Germinal center (tissue), 1 donor: ENCODE measurements at regions not wholly inside any gene's neighbourhood (a gene's known extent, or its start where the extent isn't known, plus 50 kb on each side); places are given as distances from the start of the nearest gene placed in this dataset.

ENCODE experiments used
- DNase-seq: peaks from one replicate; pipeline ENCODE4 v3.0.0; 2012; ENCODE audit warnings: mixed read lengths, low spot score

DNA sequence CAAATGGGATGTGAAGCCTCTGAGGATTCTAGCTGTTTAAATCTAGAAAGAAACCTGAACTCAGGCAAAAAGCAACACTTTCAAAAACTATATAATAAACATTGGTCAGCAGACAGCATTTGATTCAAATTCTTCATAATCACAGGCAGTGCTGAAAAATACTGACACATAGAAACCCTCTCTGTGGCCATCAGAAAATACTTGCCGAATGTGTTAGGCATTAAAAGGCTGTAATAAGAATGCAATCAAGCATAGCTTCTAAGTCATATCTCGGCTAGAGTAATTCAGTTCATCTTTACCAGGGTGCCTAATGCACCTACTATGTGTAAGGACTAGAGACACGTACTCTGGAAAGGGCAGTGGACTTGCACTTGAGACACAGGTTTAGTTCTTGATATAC, 405.3 kb upstream of the SGCD start:
- no peak for DNase-seq

DNA sequence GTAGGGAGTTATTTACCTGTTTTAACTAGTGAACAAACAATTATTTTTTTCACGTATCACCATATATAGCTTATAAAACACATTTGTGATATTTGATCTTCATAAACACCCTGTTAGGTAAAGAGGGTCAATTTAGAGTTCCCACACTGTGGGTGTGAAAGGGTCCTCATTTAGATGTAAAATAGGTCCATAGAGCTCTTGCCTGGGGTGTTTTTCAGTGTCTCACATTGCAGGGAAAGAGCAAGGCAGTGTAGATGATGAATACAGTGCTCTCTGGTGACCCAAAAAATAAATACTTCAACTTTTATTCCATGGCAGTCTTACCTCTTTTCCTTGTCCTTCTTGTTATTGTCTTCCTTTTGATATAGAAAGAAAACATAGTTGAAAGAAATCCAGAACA, 403.2 kb upstream of the SGCD start:
- DNase-seq = no peak

- DNase-seq = no peak
Observed at GRCh38 chr5:155926031-155926430, 400.9 kb upstream of the SGCD start.

DNA sequence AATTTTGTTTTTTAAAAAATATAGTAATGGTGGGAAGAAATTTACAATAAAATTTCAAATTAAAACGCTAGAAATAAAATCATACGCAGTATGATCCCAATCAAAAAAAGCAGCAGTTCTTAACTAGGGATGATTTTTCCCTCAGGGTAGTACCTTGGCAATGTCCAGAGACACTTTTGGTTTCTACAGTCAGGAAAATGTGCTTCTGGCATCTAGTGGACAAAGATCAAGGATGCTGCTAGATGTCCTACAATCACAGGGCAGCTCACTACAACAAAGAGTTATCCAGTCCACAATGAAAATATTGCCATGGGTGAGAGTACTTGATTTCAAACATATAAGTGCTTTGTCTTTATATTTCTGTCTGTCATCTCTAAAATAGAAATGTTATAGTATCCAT, 400.2 kb upstream of the SGCD start:
- DNase-seq = no peak

- no peak for DNase-seq
Observed at GRCh38 chr5:155929112-155929511, 397.9 kb upstream of the SGCD start.

GRCh38 chr5:155934964-155935363, 392.0 kb upstream of the SGCD start:
- no peak for DNase-seq

GRCh38 chr5:155935723-155936122, 391.2 kb upstream of the SGCD start:
- DNase-seq = no peak

GRCh38 chr5:155936520-155937406, 390.2 kb upstream of the SGCD start:
- DNase-seq = no peak

DNA sequence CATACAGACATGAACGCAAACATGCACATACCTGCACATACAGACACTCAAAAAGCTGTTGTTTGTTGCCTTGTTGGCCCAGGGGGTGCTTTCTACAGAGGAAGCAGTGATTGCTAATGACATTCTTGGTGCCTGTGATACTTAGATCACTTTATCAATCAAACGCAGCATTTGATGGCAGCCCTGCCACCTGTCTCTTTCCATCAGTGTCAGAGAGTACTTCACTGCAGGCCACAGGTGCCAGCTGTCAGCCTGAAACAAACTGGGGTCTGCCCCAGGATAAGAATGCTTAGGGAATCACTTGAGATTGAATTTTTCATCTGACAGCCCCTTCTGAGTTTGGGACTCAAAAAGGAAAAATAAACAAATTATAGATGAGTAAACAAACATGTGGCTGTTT, 388.9 kb upstream of the SGCD start:
- DNase-seq = no peak

- no peak for DNase-seq
Observed at GRCh38 chr5:155941340-155941739, 385.6 kb upstream of the SGCD start.

- DNase-seq = peak; percentile 8
Observed at GRCh38 chr5:155943516-155944407, 383.2 kb upstream of the SGCD start.

DNA sequence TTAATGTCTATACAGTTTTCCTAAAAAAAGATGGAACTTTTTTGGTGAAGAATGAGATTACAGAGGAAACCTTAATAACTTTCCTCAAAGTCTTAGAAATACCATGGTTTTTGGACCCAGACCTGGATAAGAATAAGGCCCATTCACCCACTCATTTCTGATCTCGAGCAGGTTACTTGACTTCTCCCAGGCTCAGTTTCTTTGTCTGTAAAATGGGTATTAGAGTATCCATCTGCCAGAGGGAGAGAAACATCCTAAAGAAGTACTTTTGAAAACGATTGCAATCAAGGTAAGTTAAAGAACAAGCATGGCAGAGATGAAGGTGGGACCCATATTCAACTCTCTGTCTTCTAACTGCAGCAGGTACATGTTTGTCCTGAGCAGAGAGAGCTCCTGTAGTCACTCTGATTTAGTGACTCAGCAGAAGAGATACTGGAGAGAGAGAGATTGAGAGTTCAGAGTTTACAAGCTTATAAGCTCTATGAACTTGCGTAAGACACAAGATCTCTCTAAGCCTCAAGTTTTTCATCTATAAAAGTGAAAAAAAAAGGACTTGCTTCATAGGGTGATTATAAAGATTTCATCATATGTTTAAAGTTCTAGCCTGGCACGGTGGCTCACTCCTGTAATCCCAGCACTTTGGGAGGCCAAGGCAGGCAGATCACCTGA, 379.4 kb upstream of the SGCD start:
- DNase-seq = no peak

GRCh38 chr5:155948576-155948975, 378.4 kb upstream of the SGCD start:
- DNase-seq = no peak

DNA sequence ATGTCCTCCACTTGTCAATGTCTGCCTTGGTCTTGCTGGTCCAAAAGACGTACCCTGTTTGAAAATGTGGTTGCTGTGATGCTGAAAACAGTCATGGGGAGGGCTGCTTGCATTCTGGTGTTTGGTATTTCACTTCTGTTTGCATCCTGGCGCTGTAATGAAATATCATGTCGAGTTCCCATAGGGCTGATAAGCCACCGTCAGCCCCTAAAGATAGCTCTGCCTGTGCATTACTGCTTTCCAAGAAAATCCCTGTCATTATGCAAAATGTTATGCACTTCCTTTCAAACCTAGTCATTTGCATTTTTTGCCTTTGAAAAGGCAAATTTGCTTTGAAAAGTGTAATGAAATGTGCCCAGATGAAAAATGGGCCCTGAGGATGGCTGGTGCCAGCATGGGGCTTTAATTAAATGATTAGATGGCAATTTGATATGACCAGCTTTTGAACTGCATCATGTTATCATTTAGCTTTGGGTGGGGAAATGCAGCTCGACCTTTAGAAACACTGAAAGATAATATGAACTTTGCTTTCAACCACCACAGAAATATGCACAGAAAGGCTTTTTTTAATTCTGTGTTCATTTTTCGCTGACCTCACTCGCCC, 374.4 kb upstream of the SGCD start:
- no peak for DNase-seq

- no peak for DNase-seq
Observed at GRCh38 chr5:155953335-155953734, 373.6 kb upstream of the SGCD start.

GRCh38 chr5:155954701-155955445, 372.1 kb upstream of the SGCD start:
- no peak for DNase-seq

DNA sequence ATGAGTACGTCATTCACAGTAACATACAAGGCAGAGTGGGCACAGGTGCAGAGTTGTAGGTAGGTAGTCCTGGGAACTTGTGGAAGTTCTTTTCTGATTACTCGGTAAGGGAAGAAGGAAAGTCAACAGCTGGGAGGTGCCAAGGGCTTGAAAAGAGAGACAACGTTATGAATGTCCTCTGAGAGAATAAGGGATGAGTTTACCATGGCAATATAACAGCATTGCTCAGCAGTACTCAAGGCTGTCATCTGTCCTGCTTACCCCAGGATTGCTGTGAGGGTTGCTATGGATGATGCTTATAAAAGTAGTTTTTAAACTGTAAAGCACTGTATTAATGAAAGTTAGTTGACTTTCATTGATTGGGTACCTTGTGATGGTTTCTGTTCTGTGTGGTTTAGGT, 369.1 kb upstream of the SGCD start:
- DNase-seq = no peak

DNA sequence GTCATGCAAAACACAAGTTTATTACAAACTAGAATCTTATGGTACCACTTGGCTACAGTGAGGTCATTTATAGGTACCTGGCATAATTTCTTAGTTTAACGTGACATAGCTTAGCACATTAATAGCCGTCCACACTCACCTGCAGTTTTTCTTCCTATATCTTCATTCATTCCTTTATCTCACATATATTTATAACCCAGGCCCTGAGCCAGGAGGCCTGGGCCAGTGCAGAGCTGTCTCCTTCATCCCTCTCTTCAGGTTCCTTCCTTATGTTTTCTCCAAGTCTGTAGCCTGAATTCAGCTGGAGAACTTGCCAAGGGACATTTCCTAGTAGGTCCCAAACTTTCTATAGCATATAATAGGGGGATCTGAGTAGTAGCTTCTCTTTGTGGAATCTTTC, 367.9 kb upstream of the SGCD start:
- no peak for DNase-seq

- DNase-seq = no peak
Observed at GRCh38 chr5:155960177-155960576, 366.8 kb upstream of the SGCD start.

DNA sequence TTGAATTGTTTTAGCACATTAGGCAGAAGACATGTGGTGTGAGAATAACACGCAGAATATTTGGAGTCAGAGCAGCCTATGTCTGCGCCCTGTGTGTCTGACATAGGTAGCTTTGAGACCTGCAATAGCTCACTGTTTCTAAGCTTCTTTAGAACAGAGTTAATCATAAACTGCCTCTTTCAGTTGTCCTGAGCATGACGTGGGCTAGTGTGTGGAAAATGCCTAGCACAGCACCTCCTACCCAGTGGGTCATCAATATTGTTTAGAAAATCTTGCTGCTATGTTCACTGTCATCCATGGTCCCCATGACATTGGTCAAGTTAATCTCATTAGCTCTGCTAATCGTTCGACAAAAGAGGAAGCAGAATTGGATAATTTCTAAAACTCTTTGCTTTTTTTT, 357.4 kb upstream of the SGCD start:
- DNase-seq = no peak

- no peak for DNase-seq
Observed at GRCh38 chr5:155974369-155974768, 352.6 kb upstream of the SGCD start.
